ENCODE measurements at regions not wholly inside any gene's neighbourhood (a gene's known extent, or its start where the extent isn't known, plus 50 kb on each side); places are given as distances from the start of the nearest gene placed in this dataset.

GRCh38 chr20:51187261-51187660, 164.4 kb upstream of the KCNG1 start:
- Histone ChIP-seq H3K27ac (ENCODE audit: insufficient read depth, low read length) (no peak overlapping the region), H3K9ac (ENCODE audit: insufficient read depth, low read length) (no peak overlapping the region), H3K79me2 (ENCODE audit: control insufficient read depth, insufficient read depth, low read length) (no peaks in the 10 kb centered on the region), H3K36me3 (ENCODE audit: control insufficient read depth, insufficient read depth, low read length) (no peaks in the 10 kb centered on the region), H3K27me3 (ENCODE audit: control insufficient read depth, insufficient read depth, low read length) (no peaks in the 10 kb centered on the region), H3K4me1 (ENCODE audit: control insufficient read depth, extremely low read depth, insufficient read depth, low read length) (no peaks in the 10 kb centered on the region), H3K4me2 (ENCODE audit: extremely low read depth, insufficient read depth, low read length) (no peak overlapping the region), H3K9me3 (ENCODE audit: control insufficient read depth, insufficient read depth, low read depth, low read length) (no peaks in the 10 kb centered on the region), H2AFZ (ENCODE audit: low read length) (no peak overlapping the region), H4K20me1 (ENCODE audit: control insufficient read depth, extremely low read depth, insufficient read depth, low read length) (no peaks in the 10 kb centered on the region), H3K4me3 (replicated peaks in 1 of 4; ENCODE audit: control extremely low read depth in 1 of 4, insufficient read depth in 1 of 4, low read depth in 3 of 4, low read length in 4 of 4) (no peak overlapping the region)
- no peak for TF ChIP-seq EZH2 (IDR thresholded peaks at IDR 0.05; ENCODE audit: low read length, missing control alignments)
- TF ChIP-seq CTCF (conservative IDR thresholded peaks at IDR 0.05 in 1 of 2, IDR thresholded peaks at IDR 0.05 in 1 of 2; ENCODE audit: low read depth in 1 of 2, low read length in 2 of 2): no peak
- DNase-seq (ENCODE audit: low read depth in 2 of 2): peak in 1 of 2 donors; percentile 68

- no peak overlapping the region for H3K4me3 ChIP-seq (replicated peaks in 1 of 4; ENCODE audit: control extremely low read depth in 1 of 4, insufficient read depth in 1 of 4, low read depth in 3 of 4, low read length in 4 of 4)
- H3K79me2 ChIP-seq (ENCODE audit: control insufficient read depth, insufficient read depth, low read length): no peaks in the 10 kb centered on the region
- H3K27ac ChIP-seq (ENCODE audit: insufficient read depth, low read length): no peak overlapping the region
- no peaks in the 10 kb centered on the region for H4K20me1 ChIP-seq (ENCODE audit: control insufficient read depth, extremely low read depth, insufficient read depth, low read length)
- no peak overlapping the region for H3K4me2 ChIP-seq (ENCODE audit: extremely low read depth, insufficient read depth, low read length)
- no peaks in the 10 kb centered on the region for H3K27me3 ChIP-seq (ENCODE audit: control insufficient read depth, insufficient read depth, low read length)
- TF ChIP-seq EZH2 (IDR thresholded peaks at IDR 0.05; ENCODE audit: low read length, missing control alignments) (no peak), CTCF (conservative IDR thresholded peaks at IDR 0.05 in 1 of 2, IDR thresholded peaks at IDR 0.05 in 1 of 2; ENCODE audit: low read depth in 1 of 2, low read length in 2 of 2) (no peak)
- no peaks in the 10 kb centered on the region for H3K9me3 ChIP-seq (ENCODE audit: control insufficient read depth, insufficient read depth, low read depth, low read length)
- H3K9ac ChIP-seq (ENCODE audit: insufficient read depth, low read length): no peak overlapping the region
- DNase-seq (ENCODE audit: low read depth in 2 of 2): no peak
- no peaks in the 10 kb centered on the region for H3K4me1 ChIP-seq (ENCODE audit: control insufficient read depth, extremely low read depth, insufficient read depth, low read length)
- H2AFZ ChIP-seq (ENCODE audit: low read length): no peak overlapping the region
- H3K36me3 ChIP-seq (ENCODE audit: control insufficient read depth, insufficient read depth, low read length): no peaks in the 10 kb centered on the region
Measured at GRCh38 chr20:51185861-51186260, 163.0 kb upstream of the KCNG1 start.

- DNase-seq (ENCODE audit: low read depth in 2 of 2): no peak
- Histone ChIP-seq H3K9ac (ENCODE audit: insufficient read depth, low read length) (no peak overlapping the region), H2AFZ (ENCODE audit: low read length) (no peak overlapping the region), H3K27ac (ENCODE audit: insufficient read depth, low read length) (no peak overlapping the region), H4K20me1 (ENCODE audit: control insufficient read depth, extremely low read depth, insufficient read depth, low read length) (no peaks in the 10 kb centered on the region), H3K36me3 (ENCODE audit: control insufficient read depth, insufficient read depth, low read length) (no peaks in the 10 kb centered on the region), H3K4me3 (replicated peaks in 1 of 4; ENCODE audit: control extremely low read depth in 1 of 4, insufficient read depth in 1 of 4, low read depth in 3 of 4, low read length in 4 of 4) (no peak overlapping the region), H3K4me2 (ENCODE audit: extremely low read depth, insufficient read depth, low read length) (no peak overlapping the region), H3K4me1 (ENCODE audit: control insufficient read depth, extremely low read depth, insufficient read depth, low read length) (no peaks in the 10 kb centered on the region), H3K27me3 (ENCODE audit: control insufficient read depth, insufficient read depth, low read length) (no peaks in the 10 kb centered on the region), H3K79me2 (ENCODE audit: control insufficient read depth, insufficient read depth, low read length) (no peaks in the 10 kb centered on the region), H3K9me3 (ENCODE audit: control insufficient read depth, insufficient read depth, low read depth, low read length) (no peaks in the 10 kb centered on the region)
- no peak for TF ChIP-seq CTCF (conservative IDR thresholded peaks at IDR 0.05 in 1 of 2, IDR thresholded peaks at IDR 0.05 in 1 of 2; ENCODE audit: low read depth in 1 of 2, low read length in 2 of 2)
Measured at GRCh38 chr20:51185277-51185676, 162.4 kb upstream of the KCNG1 start.

Data from fibroblast of lung (primary cell).